NOMO-1 treated with dmso at 0.1 percent for 144 hours (cell line): ENCODE measurements at regions not wholly inside any gene's neighbourhood (a gene's known extent, or its start where the extent isn't known, plus 50 kb on each side); places are given as distances from the start of the nearest gene placed in this dataset.
"Not testable (repeated sequence)": the region's sequence is repeated elsewhere in the genome, so short reads cannot be mapped to it uniquely, and the experiment has no call there.

Source experiments
- DNase-seq: peaks from one replicate; lab custom pipeline; 2025; ENCODE audit not compliant: unreplicated experiment; lab: John Stamatoyannopoulos, UW

- DNase-seq: no peak
Observed at GRCh38 chr3:66552846-66553245, 52.0 kb upstream of the LRIG1 start.

- DNase-seq: no peak
Observed at GRCh38 chr3:66553441-66554113, 52.8 kb upstream of the LRIG1 start.

GRCh38 chr3:66554178-66554577 lies 53.4 kb upstream of the LRIG1 start:
- DNase-seq: no peak

- no peak for DNase-seq
Observed at GRCh38 chr3:66555214-66555844, 54.5 kb upstream of the LRIG1 start.

- no peak for DNase-seq
Observed at GRCh38 chr3:66557170-66557569, 56.3 kb upstream of the LRIG1 start.

- not testable (repeated sequence) for DNase-seq
Observed at GRCh38 chr3:66559924-66560323, 59.1 kb upstream of the LRIG1 start.

GRCh38 chr3:66561367-66561766 lies 60.5 kb upstream of the LRIG1 start:
- no peak for DNase-seq

- DNase-seq: no peak
Observed at GRCh38 chr3:66565301-66565700, 64.5 kb upstream of the LRIG1 start.

GRCh38 chr3:66567077-66567476 lies 66.3 kb upstream of the LRIG1 start:
- no peak for DNase-seq

- no peak for DNase-seq
Observed at GRCh38 chr3:66572090-66572675, 71.4 kb upstream of the LRIG1 start.

GRCh38 chr3:66572938-66573710 lies 72.3 kb upstream of the LRIG1 start:
- DNase-seq: no peak

- DNase-seq: no peak
Observed at GRCh38 chr3:66574091-66574490, 73.3 kb upstream of the LRIG1 start.

- DNase-seq: no peak
Observed at GRCh38 chr3:66577426-66578203, 76.8 kb upstream of the LRIG1 start.

- DNase-seq: no peak
Observed at GRCh38 chr3:66581256-66581655, 80.4 kb upstream of the LRIG1 start.

- peak; percentile 62 for DNase-seq
Observed at GRCh38 chr3:66582721-66583423, 82.0 kb upstream of the LRIG1 start.

GRCh38 chr3:66583424-66584040 lies 82.7 kb upstream of the LRIG1 start:
- no peak for DNase-seq

- DNase-seq: peak; percentile 14
Observed at GRCh38 chr3:66585520-66586095, 84.8 kb upstream of the LRIG1 start.

- DNase-seq: no peak
Observed at GRCh38 chr3:66586853-66587252, 86.0 kb upstream of the LRIG1 start.

GRCh38 chr3:66588340-66588847 lies 87.6 kb upstream of the LRIG1 start:
- no peak for DNase-seq
